WTC11 (cell line): ENCODE measurements at regions not wholly inside any gene's neighbourhood (a gene's known extent, or its start where the extent isn't known, plus 50 kb on each side); places are given as distances from the start of the nearest gene placed in this dataset.

Experiments
- ATAC-seq: fragments of 200-7000 bp; cut with Tn5 transposase; 2 replicates; pipeline ENCODE4 v1.10.0; 2021; ENCODE audit warnings: mild to moderate bottlenecking, moderate library complexity
- CTCF ChIA-PET: fragments of 300-600 bp; sonication (Branson Sonifier 250); formaldehyde crosslinking; loops from one replicate; lab custom pipeline; 2021; ENCODE audit warnings: antibody characterized with exemption; lab: Charles Lee
- POLR2A ChIA-PET: fragments of 350-600 bp; sonication (Branson Sonifier 250); formaldehyde crosslinking; loops from one replicate; lab custom pipeline; 2021; ENCODE audit warnings: antibody characterized with exemption; lab: Charles Lee
- DNase-seq: peaks from one replicate; pipeline ENCODE4 v3.0.0; 2021; ENCODE audit warnings: low spot score
- H3K27ac Mint-ChIP-seq: 2 replicates; pipeline ENCODE4 v1.8.0; 2021; ENCODE audit warnings: mixed read lengths
- H3K27me3 Mint-ChIP-seq: 2 replicates; pipeline ENCODE4 v1.8.0; 2021; ENCODE audit warnings: low read depth, mild to moderate bottlenecking, moderate library complexity, mixed read lengths
- H3K36me3 Mint-ChIP-seq: 2 replicates; pipeline ENCODE4 v1.8.0; 2021; ENCODE audit warnings: mixed read lengths
- H3K4me1 Mint-ChIP-seq: 2 replicates; pipeline ENCODE4 v1.8.0; 2022; ENCODE audit warnings: mixed read lengths
- H3K4me3 Mint-ChIP-seq: 2 replicates; pipeline ENCODE4 v1.8.0; 2021; ENCODE audit warnings: mild to moderate bottlenecking, moderate library complexity, mixed read lengths
- H3K9me3 Mint-ChIP-seq: 2 replicates; pipeline ENCODE4 v1.8.0; 2021; ENCODE audit warnings: mixed read lengths
- AR ChIP-seq: fragments of 250-450 bp; sonication (Bioruptor Pico); IDR thresholded peaks from 2 replicates; pipeline ENCODE4 v1.9.0; 2021; ENCODE audit warnings: mild to moderate bottlenecking
- ATF2 ChIP-seq: sonication (generic); formaldehyde crosslinking; IDR thresholded peaks from 2 replicates; pipeline ENCODE4 v1.8.1; 2022; ENCODE audit warnings: low read depth, missing genetic modification reagents, borderline replicate concordance
- ATF3 ChIP-seq: sonication (generic); formaldehyde crosslinking; conservative IDR thresholded peaks from 2 replicates; pipeline ENCODE4 v1.8.1; 2022; ENCODE audit warnings: mild to moderate bottlenecking, missing genetic modification reagents
- CREB1 ChIP-seq: sonication (generic); formaldehyde crosslinking; IDR thresholded peaks from 2 replicates; pipeline ENCODE4 v1.8.0; 2023; ENCODE audit warnings: mild to moderate bottlenecking, missing genetic modification reagents
- E2F1 ChIP-seq: sonication (generic); formaldehyde crosslinking; IDR thresholded peaks from 2 replicates; pipeline ENCODE4 v1.8.0; 2022; ENCODE audit warnings: mild to moderate bottlenecking, missing genetic modification reagents
- EMX1 ChIP-seq: fragments of 250-450 bp; sonication (Bioruptor Pico); IDR thresholded peaks from 2 replicates; pipeline ENCODE4 v1.8.0; 2021; ENCODE audit warnings: mild to moderate bottlenecking
- FOXJ3 ChIP-seq: sonication (generic); formaldehyde crosslinking; IDR thresholded peaks from 2 replicates; pipeline ENCODE4 v1.9.0; 2021; ENCODE audit warnings: missing genetic modification reagents, mild to moderate bottlenecking, borderline replicate concordance
- GABPB1 ChIP-seq: sonication (generic); formaldehyde crosslinking; IDR thresholded peaks from 2 replicates; pipeline ENCODE4 v1.8.1; 2023; ENCODE audit warnings: mild to moderate bottlenecking, missing genetic modification reagents
- IRF1 ChIP-seq: sonication (generic); formaldehyde crosslinking; IDR thresholded peaks from 2 replicates; pipeline ENCODE4 v1.8.0; 2023; ENCODE audit warnings: missing genetic modification reagents
- IRF2 ChIP-seq: sonication (generic); formaldehyde crosslinking; IDR thresholded peaks from 2 replicates; pipeline ENCODE4 v1.8.0; 2022; ENCODE audit warnings: low read depth, missing genetic modification reagents, borderline replicate concordance
- MXD4 ChIP-seq: fragments of 250-450 bp; sonication (Bioruptor Pico); IDR thresholded peaks from 2 replicates; pipeline ENCODE4 v1.8.0; 2021; ENCODE audit warnings: mild to moderate bottlenecking, moderate library complexity, borderline replicate concordance
- NFYB ChIP-seq: sonication (generic); formaldehyde crosslinking; conservative IDR thresholded peaks from 2 replicates; pipeline ENCODE4 v1.8.0; 2022; ENCODE audit warnings: low read depth, missing genetic modification reagents
- NR2C2 ChIP-seq: sonication (generic); formaldehyde crosslinking; IDR thresholded peaks from 2 replicates; pipeline ENCODE4 v1.8.0; 2022; ENCODE audit warnings: mild to moderate bottlenecking, missing genetic modification reagents
- NR3C1 ChIP-seq: sonication (generic); formaldehyde crosslinking; conservative IDR thresholded peaks from 2 replicates; pipeline ENCODE4 v1.8.1; 2023; ENCODE audit warnings: low read depth, mild to moderate bottlenecking, missing genetic modification reagents
- RELA ChIP-seq: sonication (generic); formaldehyde crosslinking; IDR thresholded peaks from 2 replicates; pipeline ENCODE4 v1.8.1; 2022; ENCODE audit warnings: missing genetic modification reagents, mild to moderate bottlenecking, borderline replicate concordance
- RORB ChIP-seq: fragments of 250-450 bp; sonication (Bioruptor Pico); IDR thresholded peaks from 2 replicates; pipeline ENCODE4 v1.9.0; 2021; ENCODE audit warnings: mild to moderate bottlenecking
- SOX15 ChIP-seq: fragments of 250-450 bp; sonication (Bioruptor Pico); IDR thresholded peaks from 2 replicates; pipeline ENCODE4 v1.9.0; 2021; ENCODE audit warnings: mild to moderate bottlenecking
- STAT6 ChIP-seq: sonication (generic); formaldehyde crosslinking; conservative IDR thresholded peaks from 2 replicates; pipeline ENCODE4 v1.8.1; 2023; ENCODE audit warnings: mild to moderate bottlenecking, low read depth, missing genetic modification reagents, moderate library complexity
- ZBTB21 ChIP-seq: sonication (generic); formaldehyde crosslinking; IDR thresholded peaks from 2 replicates; pipeline ENCODE4 v1.8.1; 2023; ENCODE audit warnings: mild to moderate bottlenecking, missing genetic modification reagents, borderline replicate concordance
- ZBTB43 ChIP-seq: sonication (generic); formaldehyde crosslinking; IDR thresholded peaks from 2 replicates; pipeline ENCODE4 v1.8.1; 2023; ENCODE audit warnings: mild to moderate bottlenecking, missing genetic modification reagents
- ZNF219 ChIP-seq: sonication (generic); formaldehyde crosslinking; IDR thresholded peaks from 2 replicates; pipeline ENCODE4 v1.8.0; 2023; ENCODE audit warnings: missing genetic modification reagents, mild to moderate bottlenecking, borderline replicate concordance
- ZNF281 ChIP-seq: sonication (generic); formaldehyde crosslinking; IDR thresholded peaks from 2 replicates; pipeline ENCODE4 v1.8.0; 2023; ENCODE audit warnings: mild to moderate bottlenecking, missing genetic modification reagents
- ZNF416 ChIP-seq: fragments of 250-450 bp; sonication (Bioruptor Pico); IDR thresholded peaks from 2 replicates; pipeline ENCODE4 v1.9.0; 2021; ENCODE audit warnings: mild to moderate bottlenecking, inconsistent platforms

GRCh38 chr1:95903060-95903459 lies 669.0 kb downstream of the RWDD3 start:
- ChIA-PET POLR2A (no interaction called here), CTCF (no interaction called here)
- H3K9me3 Mint-ChIP-seq = peaks cover 40% of the 10 kb centered on the region
- H3K27ac Mint-ChIP-seq = no peak overlapping the region
- peaks cover 17% of the 10 kb centered on the region for H3K36me3 Mint-ChIP-seq
- no peak for DNase-seq
- no peak for ATAC-seq
- TF ChIP-seq ATF2 (CRISPR knock-in tag) (no peak), ZNF219 (no peak), ZNF281 (CRISPR knock-in tag) (no peak), NR3C1 (no peak), ZBTB43 (CRISPR knock-in tag) (no peak), MXD4 (CRISPR knock-in tag) (no peak), EMX1 (no peak), NFYB (no peak)
- no peaks in the 10 kb centered on the region for H3K4me1 Mint-ChIP-seq
- H3K4me3 Mint-ChIP-seq = no peak overlapping the region
- peaks cover 3% of the 10 kb centered on the region; the same call in 1 of the 2 replicates for H3K27me3 Mint-ChIP-seq

- no peak for ATAC-seq
- H3K4me3 Mint-ChIP-seq = no peak overlapping the region
- DNase-seq = no peak
- ChIA-PET POLR2A (no interaction called here), CTCF (no interaction called here)
- no peak overlapping the region for H3K27ac Mint-ChIP-seq
- H3K4me1 Mint-ChIP-seq = no peaks in the 10 kb centered on the region
- no peaks in the 10 kb centered on the region for H3K27me3 Mint-ChIP-seq
- H3K36me3 Mint-ChIP-seq = peaks cover 11% of the 10 kb centered on the region
- H3K9me3 Mint-ChIP-seq = peaks cover 46% of the 10 kb centered on the region
- TF ChIP-seq ATF3 (CRISPR knock-in tag) (no peak), ZBTB21 (no peak), RELA (CRISPR knock-in tag) (no peak), IRF1 (CRISPR knock-in tag) (no peak), NR2C2 (CRISPR knock-in tag) (no peak), STAT6 (no peak), IRF2 (CRISPR knock-in tag) (no peak), RORB (CRISPR knock-in tag) (no peak), GABPB1 (CRISPR knock-in tag) (no peak), E2F1 (CRISPR knock-in tag) (no peak), SOX15 (CRISPR knock-in tag) (no peak), AR (CRISPR knock-in tag) (no peak), CREB1 (CRISPR knock-in tag) (no peak), FOXJ3 (CRISPR knock-in tag) (no peak), ZNF416 (CRISPR knock-in tag) (no peak)
These were observed 671.9 kb downstream of the RWDD3 start for GRCh38 chr1:95905818-95906395.
